MCF 10A (cell line): ENCODE measurements at regions not wholly inside any gene's neighbourhood (a gene's known extent, or its start where the extent isn't known, plus 50 kb on each side); places are given as distances from the start of the nearest gene placed in this dataset.

Experiments used
- BruUV-seq: library from RNA; stranded (reverse); fragments of 400-500 nt; replicated peaks from 2 replicates; lab custom pipeline; 2021; lab: Mats Ljungman, UMichigan
- CTCF ChIA-PET: fragments of 300-600 bp; sonication (Branson Sonifier 250); formaldehyde crosslinking; extraction: SDS; loops from one replicate; lab custom pipeline; 2021; ENCODE audit warnings: antibody characterized with exemption, inconsistent platforms; lab: Yijun Ruan, JAX
- POLR2A ChIA-PET: fragments of 300-600, 350-650 bp; sonication (Branson Sonifier 250); formaldehyde crosslinking; extraction: SDS; loops from one replicate; lab custom pipeline; 2020; ENCODE audit warnings: antibody characterized with exemption, inconsistent platforms; lab: Yijun Ruan, JAX
- DNase-seq: peaks from one replicate; pipeline ENCODE4 v3.0.0-alpha.2; 2018; ENCODE audit not compliant: unreplicated experiment
- H3K27ac Mint-ChIP-seq: one replicate; pipeline ENCODE4 v1.8.0; 2022; ENCODE audit warnings: mild to moderate bottlenecking, low read depth, mixed read lengths; ENCODE audit not compliant: unreplicated experiment
- H3K27me3 Mint-ChIP-seq: one replicate; pipeline ENCODE4 v1.8.0; 2022; ENCODE audit warnings: mixed read lengths; ENCODE audit not compliant: insufficient read depth, unreplicated experiment
- H3K36me3 Mint-ChIP-seq: one replicate; pipeline ENCODE4 v1.8.0; 2022; ENCODE audit warnings: mild to moderate bottlenecking, moderate library complexity, mixed read lengths; ENCODE audit not compliant: insufficient read depth, unreplicated experiment
- H3K4me1 Mint-ChIP-seq: one replicate; pipeline ENCODE4 v1.8.0; 2022; ENCODE audit warnings: mixed read lengths; ENCODE audit not compliant: insufficient read depth, unreplicated experiment
- H3K4me3 Mint-ChIP-seq: one replicate; pipeline ENCODE4 v1.8.0; 2022; ENCODE audit warnings: mild to moderate bottlenecking, moderate library complexity, mixed read lengths; ENCODE audit not compliant: unreplicated experiment
- H3K9me3 Mint-ChIP-seq: one replicate; pipeline ENCODE4 v1.8.0; 2022; ENCODE audit warnings: mixed read lengths; ENCODE audit not compliant: unreplicated experiment
- CTCF ChIP-seq: fragments of 200-600 bp; IDR thresholded peaks from one replicate; pipeline ENCODE4 v1.8.0; 2022; ENCODE audit warnings: antibody characterized with exemption, mild to moderate bottlenecking; ENCODE audit not compliant: unreplicated experiment
- intact Hi-C: fragments of 100-400 bp; cut with micrococcal nuclease; formaldehyde crosslinking; loops from 2 replicates; pipeline ENCODE4 v1.14.1; 2022

DNA sequence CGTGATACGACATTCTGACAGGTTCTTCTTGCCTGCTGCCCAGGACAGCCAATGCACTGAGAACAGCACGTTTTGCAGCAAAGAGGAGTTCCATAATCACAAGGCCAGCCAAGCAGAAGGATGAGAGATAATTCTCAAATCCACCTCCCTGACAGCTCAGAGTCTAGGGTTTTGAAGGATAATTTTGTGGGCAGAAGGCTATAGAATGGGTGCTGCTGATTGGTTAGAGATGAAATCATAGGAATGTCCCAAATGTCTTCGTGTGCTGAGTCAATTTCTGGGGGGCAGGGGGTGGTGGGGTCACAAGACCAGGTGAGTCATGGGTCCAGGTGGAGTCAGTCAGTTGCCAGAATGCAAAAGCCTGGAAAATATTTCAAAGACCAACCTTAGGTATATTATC lies 175.5 kb upstream of the SLC30A5 start:
- ChIA-PET CTCF (no interaction called here), POLR2A (no interaction called here)
- no peaks in the 10 kb centered on the region for H3K36me3 Mint-ChIP-seq
- no peak for TF ChIP-seq CTCF
- no peaks in the 10 kb centered on the region for H3K4me1 Mint-ChIP-seq
- no peak overlapping the region for H3K27ac Mint-ChIP-seq
- no peaks in the 10 kb centered on the region for H3K27me3 Mint-ChIP-seq
- H3K4me3 Mint-ChIP-seq: no peak overlapping the region
- BruUV-seq: no TSS peak
- intact Hi-C loops: no loop called here
- DNase-seq: no peak
- H3K9me3 Mint-ChIP-seq: no peaks in the 10 kb centered on the region

DNA sequence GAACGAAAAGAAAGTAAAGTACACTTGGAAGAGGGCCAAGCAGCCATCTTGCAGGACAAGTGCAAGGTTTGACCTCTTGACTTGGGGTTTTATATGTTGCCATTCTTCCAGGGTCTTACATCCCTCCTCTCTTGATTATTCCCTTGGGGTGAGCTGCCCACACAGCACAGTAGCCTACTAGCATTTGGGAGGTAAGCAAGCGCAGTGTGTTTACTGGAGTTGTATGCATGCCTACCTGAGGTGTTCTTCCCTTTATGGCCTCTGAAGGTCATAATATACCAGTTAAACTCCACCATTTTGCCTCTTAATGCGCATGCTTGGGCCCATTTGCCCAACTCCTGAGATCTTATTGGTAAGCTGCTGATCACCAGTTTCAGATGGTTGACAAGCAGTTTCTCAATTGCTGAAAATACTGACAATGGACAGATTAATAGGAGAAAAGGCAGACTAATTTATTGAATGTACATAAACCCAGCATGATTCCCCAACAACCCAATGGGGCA lies 173.8 kb upstream of the SLC30A5 start:
- BruUV-seq: no TSS peak
- ChIA-PET POLR2A (no interaction called here), CTCF (no interaction called here)
- Mint-ChIP-seq H3K4me3 (no peak overlapping the region), H3K27ac (no peak overlapping the region), H3K9me3 (no peaks in the 10 kb centered on the region), H3K4me1 (peaks cover 6% of the 10 kb centered on the region), H3K36me3 (no peaks in the 10 kb centered on the region), H3K27me3 (no peaks in the 10 kb centered on the region)
- intact Hi-C loops: no loop called here
- DNase-seq: no peak
- no peak for TF ChIP-seq CTCF

- peaks cover 6% of the 10 kb centered on the region for H3K4me1 Mint-ChIP-seq
- ChIA-PET POLR2A (no interaction called here), CTCF (no interaction called here)
- H3K36me3 Mint-ChIP-seq: no peaks in the 10 kb centered on the region
- H3K27me3 Mint-ChIP-seq: no peaks in the 10 kb centered on the region
- H3K4me3 Mint-ChIP-seq: no peak overlapping the region
- DNase-seq: no peak
- BruUV-seq: no TSS peak
- no peaks in the 10 kb centered on the region for H3K9me3 Mint-ChIP-seq
- intact Hi-C loops: no loop called here
- no peak for TF ChIP-seq CTCF
- H3K27ac Mint-ChIP-seq: no peak overlapping the region
These were observed 172.9 kb upstream of the SLC30A5 start for GRCh38 chr5:68920888-68921287.

DNA sequence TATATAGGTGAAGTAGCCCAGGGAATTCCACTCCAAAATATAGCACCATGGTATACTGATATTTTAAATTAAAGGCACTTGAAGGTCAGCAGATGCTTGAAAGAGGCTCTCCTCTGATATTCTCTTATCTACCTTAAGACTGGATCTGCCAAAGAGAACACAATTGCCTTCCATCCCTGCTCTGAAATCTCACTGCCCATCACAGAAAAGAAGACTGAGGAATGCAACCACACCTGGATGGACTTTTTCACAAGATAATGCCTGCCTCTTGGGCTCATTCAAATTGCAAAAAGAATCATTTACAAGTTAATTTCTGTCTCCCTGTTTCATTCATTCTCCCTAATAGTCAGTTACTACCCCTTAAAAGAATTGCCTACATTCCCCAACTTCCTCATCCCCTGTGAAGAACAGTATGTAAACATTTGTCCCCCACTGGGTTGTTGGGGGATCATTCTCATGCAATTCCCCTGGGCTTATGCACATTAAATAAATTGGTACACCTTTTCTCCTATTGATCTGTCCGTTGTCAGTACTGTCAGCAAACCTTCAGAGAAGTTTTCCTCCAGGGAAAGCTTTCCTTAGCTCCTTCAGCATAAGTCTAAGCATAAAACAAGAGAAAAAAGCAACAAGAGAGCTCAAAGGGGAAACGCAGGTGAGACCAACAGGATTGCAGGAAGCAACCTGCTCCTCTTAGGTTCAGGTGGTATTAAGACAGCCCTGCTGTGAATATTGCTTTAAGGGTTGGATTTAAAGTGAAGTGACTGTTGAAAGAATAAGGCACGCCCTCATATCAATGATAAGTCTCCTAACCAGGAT lies 171.4 kb upstream of the SLC30A5 start:
- no peak for DNase-seq
- CTCF ChIA-PET: interaction anchor here (0.7 kb wide), 1 partner anchor 388 kb away, joined by 3 read pairs; no protein-coding TSS in a partner anchor
- POLR2A ChIA-PET: no interaction called here
- Mint-ChIP-seq H3K4me1 (peaks cover 6% of the 10 kb centered on the region), H3K9me3 (no peaks in the 10 kb centered on the region), H3K4me3 (no peak overlapping the region), H3K27me3 (no peaks in the 10 kb centered on the region), H3K27ac (no peak overlapping the region), H3K36me3 (no peaks in the 10 kb centered on the region)
- BruUV-seq: no TSS peak
- intact Hi-C loops: no loop called here
- no peak for TF ChIP-seq CTCF
